ENCODE measurements at regions not wholly inside any gene's neighbourhood (a gene's known extent, or its start where the extent isn't known, plus 50 kb on each side); places are given as distances from the start of the nearest gene placed in this dataset.

- Histone ChIP-seq H2AFZ (ENCODE audit: low read depth, low read length) (no peak overlapping the region), H3K36me3 (ENCODE audit: control insufficient read depth in 2 of 2, extremely low read depth in 1 of 2, insufficient read depth in 2 of 2, low read length in 2 of 2) (no peaks in the 10 kb centered on the region), H3K27ac (ENCODE audit: insufficient read depth, low read depth, low read length) (no peak overlapping the region), H3K4me1 (ENCODE audit: control insufficient read depth, extremely low read depth, insufficient read depth, low read length) (no peaks in the 10 kb centered on the region), H3K4me2 (ENCODE audit: insufficient read depth, low read length) (no peak overlapping the region), H3K79me2 (ENCODE audit: control insufficient read depth, insufficient read depth, low read length) (no peaks in the 10 kb centered on the region), H3K9me3 (replicated peaks; ENCODE audit: control insufficient read depth, insufficient read depth, low read length) (no peaks in the 10 kb centered on the region), H3K4me3 (replicated peaks in 1 of 3; ENCODE audit: insufficient read depth in 1 of 3, low read depth in 1 of 3, low read length in 3 of 3) (no peak overlapping the region), H3K9ac (replicated peaks; ENCODE audit: extremely low read depth, insufficient read depth, low read length) (no peak overlapping the region), H3K27me3 (ENCODE audit: control insufficient read depth in 2 of 2, insufficient read depth in 2 of 2, low read length in 2 of 2) (peaks cover 0 to 6% of the 10 kb centered on the region in 2 experiments), H3K9me1 (replicated peaks; ENCODE audit: control insufficient read depth, extremely low read depth, insufficient read depth, low read length) (no peaks in the 10 kb centered on the region), H4K20me1 (replicated peaks; ENCODE audit: control insufficient read depth, extremely low read depth, insufficient read depth, low read length) (no peaks in the 10 kb centered on the region)
- dilution Hi-C loops (cut with MboI; ENCODE audit: extremely low pct_ligation_motif_present, low sequenced_read_pairs) (no loop called here), intact Hi-C loops (cut with micrococcal nuclease) (no loop called here)
- ChIA-PET CTCF (interaction anchor here (2.1 kb wide), 1 partner anchor 12 kb away, joined by 5 read pairs; no protein-coding TSS in a partner anchor), POLR2A (no interaction called here)
- TF ChIP-seq MYC (IDR thresholded peaks at IDR 0.05; ENCODE audit: low read depth, low read length): no peak
- TF ChIP-seq FOS (IDR thresholded peaks at IDR 0.05; ENCODE audit: borderline replicate concordance, insufficient read depth, low read length): no peak
- TF ChIP-seq GATA2 (IDR thresholded peaks at IDR 0.05; ENCODE audit: insufficient read depth, insufficient read length, low read depth, low read length): no peak
- no peak for TF ChIP-seq POLR2A (IDR thresholded peaks at IDR 0.05; ENCODE audit: low read depth, low read length)
- TF ChIP-seq CTCF (IDR thresholded peaks at IDR 0.05; ENCODE audit: extremely low read depth in 1 of 2, insufficient read depth in 1 of 2, low read depth in 1 of 2, low read length in 2 of 2): no peak
- no peak for FAIRE-seq
- no TSS peak for BruUV-seq (replicated peaks)
- DNase-seq (ENCODE audit: low read depth, low spot score): no peak
Observed at GRCh38 chr7:93736668-93737369, 153.7 kb downstream of the TFPI2 start.

GRCh38 chr7:93728292-93728691 lies 153.8 kb upstream of the CALCR start:
- H3K9me1 ChIP-seq (replicated peaks; ENCODE audit: control insufficient read depth, extremely low read depth, insufficient read depth, low read length): no peaks in the 10 kb centered on the region
- H3K27ac ChIP-seq (ENCODE audit: insufficient read depth, low read depth, low read length): no peak overlapping the region
- peaks cover 3 to 10% of the 10 kb centered on the region in 2 experiments for H3K27me3 ChIP-seq (ENCODE audit: control insufficient read depth in 2 of 2, insufficient read depth in 2 of 2, low read length in 2 of 2)
- no peak overlapping the region for H3K4me3 ChIP-seq (replicated peaks in 1 of 3; ENCODE audit: insufficient read depth in 1 of 3, low read depth in 1 of 3, low read length in 3 of 3)
- no peaks in the 10 kb centered on the region for H3K4me1 ChIP-seq (ENCODE audit: control insufficient read depth, extremely low read depth, insufficient read depth, low read length)
- TF ChIP-seq MAX (IDR thresholded peaks at IDR 0.05; ENCODE audit: insufficient read depth, insufficient read length): no peak
- TF ChIP-seq POLR2A (IDR thresholded peaks at IDR 0.05; ENCODE audit: low read depth, low read length): no peak
- no peak for TF ChIP-seq CTCF (IDR thresholded peaks at IDR 0.05; ENCODE audit: extremely low read depth in 1 of 2, insufficient read depth in 1 of 2, low read depth in 1 of 2, low read length in 2 of 2)
- no peak for TF ChIP-seq FOS (IDR thresholded peaks at IDR 0.05; ENCODE audit: borderline replicate concordance, insufficient read depth, low read length)
- TF ChIP-seq EZH2 (IDR thresholded peaks at IDR 0.05; ENCODE audit: borderline replicate concordance, low read depth, low read length, severe bottlenecking): no peak
- TF ChIP-seq JUN (IDR thresholded peaks at IDR 0.05; ENCODE audit: borderline replicate concordance, insufficient read depth, insufficient read length, low read depth): no peak
- no peak for TF ChIP-seq MYC (IDR thresholded peaks at IDR 0.05; ENCODE audit: low read depth, low read length)
- TF ChIP-seq GATA2 (IDR thresholded peaks at IDR 0.05; ENCODE audit: insufficient read depth, insufficient read length, low read depth, low read length): no peak
- TF ChIP-seq POLR2AphosphoS5 (IDR thresholded peaks at IDR 0.05; ENCODE audit: insufficient read depth, low read depth, low read length): no peak
- CTCF ChIA-PET: no interaction called here
- no TSS peak for BruUV-seq (replicated peaks)
- H4K20me1 ChIP-seq (replicated peaks; ENCODE audit: control insufficient read depth, extremely low read depth, insufficient read depth, low read length): no peaks in the 10 kb centered on the region
- dilution Hi-C loops (cut with MboI; ENCODE audit: extremely low pct_ligation_motif_present, low sequenced_read_pairs) (no loop called here), intact Hi-C loops (cut with micrococcal nuclease) (no loop called here)
- DNase-seq (ENCODE audit: low read depth, low spot score) (no peak), FAIRE-seq (no peak)
- no peak overlapping the region for H3K9ac ChIP-seq (replicated peaks; ENCODE audit: extremely low read depth, insufficient read depth, low read length)
- H3K36me3 ChIP-seq (ENCODE audit: control insufficient read depth in 2 of 2, extremely low read depth in 1 of 2, insufficient read depth in 2 of 2, low read length in 2 of 2): no peaks in the 10 kb centered on the region
- no peaks in the 10 kb centered on the region for H3K79me2 ChIP-seq (ENCODE audit: control insufficient read depth, insufficient read depth, low read length)
- POLR2A ChIA-PET: no interaction called here
- H3K9me3 ChIP-seq (replicated peaks; ENCODE audit: control insufficient read depth, insufficient read depth, low read length): no peaks in the 10 kb centered on the region
- H2AFZ ChIP-seq (ENCODE audit: low read depth, low read length): no peak overlapping the region
- no peak overlapping the region for H3K4me2 ChIP-seq (ENCODE audit: insufficient read depth, low read length)

Data from endothelial cell of umbilical vein (primary cell).